ENCODE measurements at regions not wholly inside any gene's neighbourhood (a gene's known extent, or its start where the extent isn't known, plus 50 kb on each side); places are given as distances from the start of the nearest gene placed in this dataset.

- no peak overlapping the region for H3K27ac ChIP-seq (ENCODE audit: low read depth, low read length)
- peaks cover 30% of the 10 kb centered on the region for H3K4me1 ChIP-seq (ENCODE audit: insufficient read depth, low read length)
- 0 out of 2 replicates have a peak, but pooled peaks cover 2% of the 10 kb centered on the region for H3K27me3 ChIP-seq (ENCODE audit: insufficient read depth, low read length)
- no peak overlapping the region for H3K4me3 ChIP-seq (ENCODE audit: low read length)
- WGBS, result 90% methylated on average over 5 of the region's 5 CpGs
- no peaks in the 10 kb centered on the region for H3K36me3 ChIP-seq (ENCODE audit: insufficient read depth, low read length)
- H3K9me3 ChIP-seq (ENCODE audit: insufficient read depth, low read depth, low read length), result no peaks in the 10 kb centered on the region
- no peak overlapping the region for H3K9ac ChIP-seq (ENCODE audit: low read depth, low read length)
Observed at GRCh38 chr3:194284351-194284750, 66.8 kb downstream of the CPN2 start.

- Histone ChIP-seq H3K9ac (ENCODE audit: low read depth, low read length) (no peak overlapping the region), H3K27ac (ENCODE audit: low read depth, low read length) (no peak overlapping the region), H3K36me3 (ENCODE audit: insufficient read depth, low read length) (no peaks in the 10 kb centered on the region), H3K27me3 (ENCODE audit: insufficient read depth, low read length) (0 out of 2 replicates have a peak, but pooled peaks cover 2% of the 10 kb centered on the region), H3K4me3 (ENCODE audit: low read length) (no peak overlapping the region), H3K4me1 (ENCODE audit: insufficient read depth, low read length) (peaks cover 30% of the 10 kb centered on the region), H3K9me3 (ENCODE audit: insufficient read depth, low read depth, low read length) (no peaks in the 10 kb centered on the region; the same call in 1 of the 2 replicates)
- WGBS, result 85% methylated on average over 16 of the region's 16 CpGs
Observed at GRCh38 chr3:194285024-194285849, 65.9 kb downstream of the CPN2 start.

GRCh38 chr3:194285850-194286197 lies 65.3 kb downstream of the CPN2 start:
- WGBS, result 35% methylated on average over 2 of the region's 2 CpGs
- H3K27ac ChIP-seq (ENCODE audit: low read depth, low read length), result peak overlapping the region; percentile 75; the same call in 1 of the 2 replicates
- H3K36me3 ChIP-seq (ENCODE audit: insufficient read depth, low read length), result no peaks in the 10 kb centered on the region
- peak overlapping the region; percentile 33; the same call in 1 of the 2 replicates for H3K4me3 ChIP-seq (ENCODE audit: low read length)
- H3K4me1 ChIP-seq (ENCODE audit: insufficient read depth, low read length), result peaks cover 30% of the 10 kb centered on the region
- peak overlapping the region; percentile 16; the same call in 1 of the 2 replicates for H3K9ac ChIP-seq (ENCODE audit: low read depth, low read length)
- 0 out of 2 replicates have a peak, but pooled peaks cover 2% of the 10 kb centered on the region for H3K27me3 ChIP-seq (ENCODE audit: insufficient read depth, low read length)
- H3K9me3 ChIP-seq (ENCODE audit: insufficient read depth, low read depth, low read length), result peaks cover 5% of the 10 kb centered on the region; the same call in 1 of the 2 replicates

GRCh38 chr3:194286375-194287146 lies 64.6 kb downstream of the CPN2 start:
- H3K27me3 ChIP-seq (ENCODE audit: insufficient read depth, low read length), result 0 out of 2 replicates have a peak, but pooled peaks cover 2% of the 10 kb centered on the region
- H3K36me3 ChIP-seq (ENCODE audit: insufficient read depth, low read length), result no peaks in the 10 kb centered on the region
- peak overlapping the region; percentile 81; the same call in 1 of the 2 replicates for H3K27ac ChIP-seq (ENCODE audit: low read depth, low read length)
- 17% methylated on average over 22 of the region's 22 CpGs for WGBS
- H3K9me3 ChIP-seq (ENCODE audit: insufficient read depth, low read depth, low read length), result peaks cover 6% of the 10 kb centered on the region; the same call in 1 of the 2 replicates
- peak overlapping the region; percentile 16; the same call in 1 of the 2 replicates for H3K9ac ChIP-seq (ENCODE audit: low read depth, low read length)
- H3K4me1 ChIP-seq (ENCODE audit: insufficient read depth, low read length), result peaks cover 30% of the 10 kb centered on the region
- peak overlapping the region; percentile 33; the same call in 1 of the 2 replicates for H3K4me3 ChIP-seq (ENCODE audit: low read length)

- 0 out of 2 replicates have a peak, but pooled peaks cover 2% of the 10 kb centered on the region for H3K27me3 ChIP-seq (ENCODE audit: insufficient read depth, low read length)
Observed at GRCh38 chr3:194287374-194287773, 63.8 kb downstream of the CPN2 start.

GRCh38 chr3:194287977-194288706 lies 63.0 kb downstream of the CPN2 start:
- peaks cover 30% of the 10 kb centered on the region for H3K4me1 ChIP-seq (ENCODE audit: insufficient read depth, low read length)
- H3K27me3 ChIP-seq (ENCODE audit: insufficient read depth, low read length), result 0 out of 2 replicates have a peak, but pooled peaks cover 2% of the 10 kb centered on the region
- 78% methylated on average over 5 of the region's 5 CpGs for WGBS
- H3K4me3 ChIP-seq (ENCODE audit: low read length), result no peak overlapping the region
- no peaks in the 10 kb centered on the region for H3K36me3 ChIP-seq (ENCODE audit: insufficient read depth, low read length)
- peak overlapping the region; percentile 81; the same call in 1 of the 2 replicates for H3K27ac ChIP-seq (ENCODE audit: low read depth, low read length)
- peaks cover 6% of the 10 kb centered on the region; the same call in 1 of the 2 replicates for H3K9me3 ChIP-seq (ENCODE audit: insufficient read depth, low read depth, low read length)
- no peak overlapping the region for H3K9ac ChIP-seq (ENCODE audit: low read depth, low read length)

More at GRCh38 chr3:194287374-194287773, 63.8 kb downstream of the CPN2 start:
- 61% methylated on average over 2 of the region's 3 CpGs for WGBS
- Histone ChIP-seq H3K4me3 (ENCODE audit: low read length) (no peak overlapping the region), H3K9me3 (ENCODE audit: insufficient read depth, low read depth, low read length) (peaks cover 6% of the 10 kb centered on the region; the same call in 1 of the 2 replicates), H3K36me3 (ENCODE audit: insufficient read depth, low read length) (no peaks in the 10 kb centered on the region), H3K9ac (ENCODE audit: low read depth, low read length) (no peak overlapping the region), H3K4me1 (ENCODE audit: insufficient read depth, low read length) (peaks cover 30% of the 10 kb centered on the region), H3K27ac (ENCODE audit: low read depth, low read length) (peak overlapping the region; percentile 81; the same call in 1 of the 2 replicates)
